ENCODE measurements at regions not wholly inside any gene's neighbourhood (a gene's known extent, or its start where the extent isn't known, plus 50 kb on each side); places are given as distances from the start of the nearest gene placed in this dataset.

DNA sequence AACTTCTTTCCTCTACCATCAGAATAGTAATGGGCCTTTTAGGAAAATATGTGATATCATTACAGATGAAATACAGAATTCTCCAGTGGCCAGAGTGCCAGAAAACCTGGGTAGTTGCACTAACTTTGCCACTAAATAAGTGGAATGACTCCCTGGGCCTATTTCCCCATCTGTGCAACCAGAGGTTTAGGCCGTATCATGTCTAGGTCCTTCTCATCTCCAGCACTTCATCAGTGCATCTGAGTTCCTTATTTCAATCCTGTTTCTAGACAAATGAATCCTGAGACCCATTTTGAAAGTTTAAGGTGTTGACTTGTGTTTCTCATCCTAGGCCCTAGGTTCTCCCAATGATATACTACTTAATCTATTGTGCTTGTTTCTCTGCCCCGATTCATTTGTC lies 236.2 kb downstream of the CD83 start:
- Histone ChIP-seq H2AFZ (ENCODE audit: low read depth, low read length) (no peak overlapping the region), H3K36me3 (ENCODE audit: insufficient read depth, low read length) (no peaks in the 10 kb centered on the region), H3K9ac (ENCODE audit: low read length) (no peak overlapping the region), H4K20me1 (ENCODE audit: insufficient read depth, low read length) (no peaks in the 10 kb centered on the region), H3K27me3 (ENCODE audit: insufficient read depth, low read length) (no peaks in the 10 kb centered on the region), H3K4me3 (ENCODE audit: insufficient read depth, low read depth, low read length) (no peak overlapping the region), H3K4me2 (ENCODE audit: low read length) (no peak overlapping the region), H3K4me1 (ENCODE audit: insufficient read depth, low read length) (peaks cover 6% of the 10 kb centered on the region), H3K79me2 (ENCODE audit: insufficient read depth, low read length) (no peaks in the 10 kb centered on the region), H3K9me3 (ENCODE audit: insufficient read depth, low read depth, low read length) (no peaks in the 10 kb centered on the region), H3K27ac (ENCODE audit: low read depth, low read length) (no peak overlapping the region)
- peaks cover 8% of the 10 kb centered on the region for H3K27me3 Mint-ChIP-seq (ENCODE audit: low read depth, unreplicated experiment)
- FAIRE-seq (no peak), DNase-seq (ENCODE audit: low read depth) (no peak)
- no peak overlapping the region for H3K27ac Mint-ChIP-seq (ENCODE audit: unreplicated experiment)
- H3K4me3 Mint-ChIP-seq (ENCODE audit: unreplicated experiment): no peak overlapping the region
- H3K4me1 Mint-ChIP-seq (ENCODE audit: low read depth, unreplicated experiment): peaks cover 2% of the 10 kb centered on the region
- no peaks in the 10 kb centered on the region for H3K36me3 Mint-ChIP-seq (ENCODE audit: low read depth, unreplicated experiment)
- H3K9me3 Mint-ChIP-seq (ENCODE audit: unreplicated experiment): peaks cover 4% of the 10 kb centered on the region
- TF ChIP-seq, protein P1, sequence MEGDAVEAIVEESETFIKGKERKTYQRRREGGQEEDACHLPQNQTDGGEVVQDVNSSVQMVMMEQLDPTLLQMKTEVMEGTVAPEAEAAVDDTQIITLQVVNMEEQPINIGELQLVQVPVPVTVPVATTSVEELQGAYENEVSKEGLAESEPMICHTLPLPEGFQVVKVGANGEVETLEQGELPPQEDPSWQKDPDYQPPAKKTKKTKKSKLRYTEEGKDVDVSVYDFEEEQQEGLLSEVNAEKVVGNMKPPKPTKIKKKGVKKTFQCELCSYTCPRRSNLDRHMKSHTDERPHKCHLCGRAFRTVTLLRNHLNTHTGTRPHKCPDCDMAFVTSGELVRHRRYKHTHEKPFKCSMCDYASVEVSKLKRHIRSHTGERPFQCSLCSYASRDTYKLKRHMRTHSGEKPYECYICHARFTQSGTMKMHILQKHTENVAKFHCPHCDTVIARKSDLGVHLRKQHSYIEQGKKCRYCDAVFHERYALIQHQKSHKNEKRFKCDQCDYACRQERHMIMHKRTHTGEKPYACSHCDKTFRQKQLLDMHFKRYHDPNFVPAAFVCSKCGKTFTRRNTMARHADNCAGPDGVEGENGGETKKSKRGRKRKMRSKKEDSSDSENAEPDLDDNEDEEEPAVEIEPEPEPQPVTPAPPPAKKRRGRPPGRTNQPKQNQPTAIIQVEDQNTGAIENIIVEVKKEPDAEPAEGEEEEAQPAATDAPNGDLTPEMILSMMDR (IDR thresholded peaks at IDR 0.05; ENCODE audit: insufficient read depth, low read depth, low read length): no peak
- no peak for TF ChIP-seq EZH2 (IDR thresholded peaks at IDR 0.05; ENCODE audit: insufficient read depth, low read length)

DNA sequence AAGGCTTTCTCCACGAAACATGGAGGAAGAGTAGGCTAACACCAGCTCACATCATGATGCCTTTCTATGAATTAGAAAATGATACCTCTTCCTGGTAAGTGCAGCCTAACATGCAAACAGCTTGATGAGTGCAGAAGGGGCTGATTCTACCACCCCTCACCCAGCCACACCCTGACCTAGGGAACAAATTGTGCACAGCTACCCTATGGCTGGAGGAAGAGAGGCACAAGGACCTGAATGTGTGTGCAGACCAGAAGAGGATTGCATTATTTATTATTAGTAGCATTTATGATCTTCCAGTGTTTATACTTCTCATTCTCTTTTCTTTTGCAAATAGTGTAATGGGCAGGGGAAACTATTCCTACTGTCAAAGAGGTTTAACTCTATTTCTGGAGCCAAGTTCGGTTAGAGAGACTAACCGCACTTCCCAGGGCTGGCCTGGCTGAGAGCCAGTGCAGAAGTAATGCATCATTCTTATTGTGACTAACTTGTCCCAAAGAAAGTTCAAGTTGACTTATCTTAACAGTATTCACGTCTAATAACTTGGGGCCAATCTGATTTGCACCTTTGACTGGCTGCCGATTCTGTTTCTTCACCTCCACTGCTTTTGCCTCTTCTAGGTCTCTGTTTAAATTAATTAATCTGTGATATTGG lies 237.5 kb downstream of the CD83 start:
- DNase-seq (ENCODE audit: low read depth): peak; percentile 93
- H3K36me3 ChIP-seq (ENCODE audit: insufficient read depth, low read length): no peaks in the 10 kb centered on the region

DNA sequence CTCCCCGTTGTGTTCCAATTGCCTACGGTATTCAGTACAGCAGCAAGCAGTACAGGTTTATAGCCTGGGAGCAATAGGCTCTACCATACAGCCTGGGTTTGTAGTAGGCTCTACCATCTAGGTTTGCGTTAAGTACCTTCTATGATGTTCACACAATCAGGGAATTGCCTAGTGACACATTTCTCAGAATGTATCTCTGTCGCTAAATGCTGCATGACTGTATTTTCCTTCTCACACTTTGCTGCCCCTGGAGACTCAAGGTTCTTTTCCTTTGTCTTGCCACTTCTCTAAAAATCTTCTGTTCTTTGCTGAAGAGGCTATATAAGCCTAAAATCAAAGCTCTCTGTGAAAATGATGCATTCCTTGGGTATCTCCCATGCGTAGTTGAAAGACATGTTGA lies 241.9 kb downstream of the CD83 start:
- Mint-ChIP-seq H3K4me1 (ENCODE audit: low read depth, unreplicated experiment) (peaks cover 2% of the 10 kb centered on the region), H3K4me3 (ENCODE audit: unreplicated experiment) (no peak overlapping the region), H3K27ac (ENCODE audit: unreplicated experiment) (no peak overlapping the region), H3K27me3 (ENCODE audit: low read depth, unreplicated experiment) (peaks cover 12% of the 10 kb centered on the region), H3K36me3 (ENCODE audit: low read depth, unreplicated experiment) (no peaks in the 10 kb centered on the region), H3K9me3 (ENCODE audit: unreplicated experiment) (no peaks in the 10 kb centered on the region)
- DNase-seq (ENCODE audit: low read depth) (no peak), FAIRE-seq (no peak)
- no peak overlapping the region for H3K4me3 ChIP-seq (ENCODE audit: insufficient read depth, low read depth, low read length)
- H3K27ac ChIP-seq (ENCODE audit: low read depth, low read length): no peak overlapping the region
- H3K79me2 ChIP-seq (ENCODE audit: insufficient read depth, low read length): no peaks in the 10 kb centered on the region
- no peaks in the 10 kb centered on the region for H3K9me3 ChIP-seq (ENCODE audit: insufficient read depth, low read depth, low read length)
- peaks cover 6% of the 10 kb centered on the region for H3K4me1 ChIP-seq (ENCODE audit: insufficient read depth, low read length)
- no peaks in the 10 kb centered on the region for H4K20me1 ChIP-seq (ENCODE audit: insufficient read depth, low read length)
- no peak overlapping the region for H2AFZ ChIP-seq (ENCODE audit: low read depth, low read length)
- no peak for TF ChIP-seq EZH2 (IDR thresholded peaks at IDR 0.05; ENCODE audit: insufficient read depth, low read length)
- TF ChIP-seq, protein P1 (IDR thresholded peaks at IDR 0.05; ENCODE audit: insufficient read depth, low read depth, low read length): no peak
- no peak overlapping the region for H3K4me2 ChIP-seq (ENCODE audit: low read length)
- H3K36me3 ChIP-seq (ENCODE audit: insufficient read depth, low read length): no peaks in the 10 kb centered on the region
- no peak overlapping the region for H3K9ac ChIP-seq (ENCODE audit: low read length)
- H3K27me3 ChIP-seq (ENCODE audit: insufficient read depth, low read length): no peaks in the 10 kb centered on the region

More for the DNA sequence above, 237.5 kb downstream of the CD83 start:
- Histone ChIP-seq H3K4me2 (ENCODE audit: low read length) (peak overlapping the region; percentile 9), H4K20me1 (ENCODE audit: insufficient read depth, low read length) (no peaks in the 10 kb centered on the region), H3K4me1 (ENCODE audit: insufficient read depth, low read length) (peaks cover 6% of the 10 kb centered on the region), H3K79me2 (ENCODE audit: insufficient read depth, low read length) (no peaks in the 10 kb centered on the region), H3K9me3 (ENCODE audit: insufficient read depth, low read depth, low read length) (no peaks in the 10 kb centered on the region), H3K4me3 (ENCODE audit: insufficient read depth, low read depth, low read length) (no peak overlapping the region), H2AFZ (ENCODE audit: low read depth, low read length) (no peak overlapping the region), H3K9ac (ENCODE audit: low read length) (no peak overlapping the region), H3K27ac (ENCODE audit: low read depth, low read length) (no peak overlapping the region), H3K27me3 (ENCODE audit: insufficient read depth, low read length) (no peaks in the 10 kb centered on the region)
- no peak overlapping the region for H3K27ac Mint-ChIP-seq (ENCODE audit: unreplicated experiment)
- peaks cover 3% of the 10 kb centered on the region for H3K9me3 Mint-ChIP-seq (ENCODE audit: unreplicated experiment)
- H3K27me3 Mint-ChIP-seq (ENCODE audit: low read depth, unreplicated experiment): peaks cover 13% of the 10 kb centered on the region
- peaks cover 2% of the 10 kb centered on the region for H3K4me1 Mint-ChIP-seq (ENCODE audit: low read depth, unreplicated experiment)
- H3K36me3 Mint-ChIP-seq (ENCODE audit: low read depth, unreplicated experiment): no peaks in the 10 kb centered on the region
- FAIRE-seq: peak; percentile 75
- no peak overlapping the region for H3K4me3 Mint-ChIP-seq (ENCODE audit: unreplicated experiment)
- TF ChIP-seq EZH2 (IDR thresholded peaks at IDR 0.05; ENCODE audit: insufficient read depth, low read length): no peak
- TF ChIP-seq, protein P1 (IDR thresholded peaks at IDR 0.05; ENCODE audit: insufficient read depth, low read depth, low read length): no peak
